SH-SY5Y (cell line): ENCODE measurements at regions not wholly inside any gene's neighbourhood (a gene's known extent, or its start where the extent isn't known, plus 50 kb on each side); places are given as distances from the start of the nearest gene placed in this dataset.

Source experiments
- GATA2 ChIP-seq: IDR thresholded peaks from 2 replicates; pipeline ENCODE4 v1.6.1; 2011; ENCODE audit warnings: mild to moderate bottlenecking, low read depth, low read length
- GATA3 ChIP-seq: IDR thresholded peaks from 2 replicates; pipeline ENCODE4 v1.6.1; 2011; ENCODE audit warnings: low read depth, mild to moderate bottlenecking, low read length, moderate library complexity

GRCh38 chrX:122512561-122513072 is 671.5 kb upstream of the GRIA3 start:
- TF ChIP-seq GATA2: no peak
- no peak for TF ChIP-seq GATA3
